GM18951 (cell line): ENCODE measurements at regions not wholly inside any gene's neighbourhood (a gene's known extent, or its start where the extent isn't known, plus 50 kb on each side); places are given as distances from the start of the nearest gene placed in this dataset.
"Not testable (repeated sequence)": the region's sequence is repeated elsewhere in the genome, so short reads cannot be mapped to it uniquely, and the experiment has no call there.

ENCODE experiments used
- POLR2A ChIP-seq: IDR thresholded peaks from 4 replicates; pipeline ENCODE4 v1.6.1; 2011; ENCODE audit warnings: mild to moderate bottlenecking; ENCODE audit not compliant: insufficient read length, insufficient read depth; ENCODE audit errors: extremely low read depth
- in situ Hi-C: fragments of 300-500 bp; cut with MboI; formaldehyde crosslinking; loops from one replicate; pipeline ENCODE4 v1.12.0; 2022; ENCODE audit warnings: low sequenced_read_pairs, mixed read lengths, inconsistent platforms; ENCODE audit not compliant: unreplicated experiment

GRCh38 chr9:39463696-39464095 lies 108.2 kb downstream of the SPATA31A1 start:
- in situ Hi-C loops = not testable (repeated sequence)

DNA sequence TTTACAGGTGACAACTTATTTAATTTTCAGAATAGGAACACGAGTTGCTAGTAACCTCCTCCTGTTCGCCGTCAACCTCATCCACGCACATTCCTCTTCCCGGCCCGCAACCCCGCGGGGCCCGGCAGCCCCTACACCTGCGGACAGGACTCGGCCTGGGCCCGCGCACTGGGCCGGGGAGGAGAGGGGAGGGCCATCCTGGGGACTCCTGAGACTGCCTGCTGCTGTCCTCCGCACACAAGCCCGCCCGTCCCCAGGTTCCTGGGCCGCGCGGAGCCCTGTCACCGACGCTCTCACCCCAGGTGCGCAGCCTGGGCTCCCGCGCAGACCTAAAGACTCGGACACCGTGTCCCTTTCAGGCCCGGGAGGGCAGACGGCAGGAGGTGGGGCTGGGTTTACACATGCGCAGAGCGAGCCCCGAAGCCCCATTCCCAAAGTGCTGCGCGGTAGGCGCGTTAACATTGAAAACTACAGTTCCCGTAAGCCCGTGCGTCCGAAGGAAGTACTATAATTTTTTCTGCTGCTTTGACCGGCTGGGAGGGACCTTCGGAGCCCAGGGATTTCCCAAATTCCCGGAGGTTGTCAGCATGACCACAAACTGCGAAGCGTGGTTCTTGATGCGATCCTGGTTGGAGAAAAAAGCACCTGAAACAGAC lies 108.8 kb downstream of the SPATA31A1 start:
- in situ Hi-C loops = not testable (repeated sequence)
- peak; percentile 41 for TF ChIP-seq POLR2A

DNA sequence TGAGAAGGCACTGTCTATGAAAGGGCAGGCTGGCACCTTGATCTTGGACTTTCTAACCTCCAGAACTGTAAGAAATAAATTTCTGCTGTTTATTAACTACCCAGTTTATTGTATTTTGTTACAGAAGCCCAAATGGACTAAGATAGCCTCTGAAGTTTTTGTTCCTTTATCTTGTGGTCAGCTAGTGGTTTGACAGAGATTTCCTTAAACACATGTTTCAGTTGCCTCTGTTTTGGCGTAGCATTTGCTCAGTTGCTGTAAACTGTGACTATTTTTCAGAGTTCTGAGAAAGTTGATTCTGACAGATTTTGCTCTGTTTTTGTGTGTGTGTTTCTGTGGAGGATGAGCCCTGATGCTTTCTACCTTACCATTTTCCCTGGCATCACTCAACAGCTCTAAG lies 119.0 kb downstream of the SPATA31A1 start:
- in situ Hi-C loops = not testable (repeated sequence)

- in situ Hi-C loops = not testable (repeated sequence)
Observed at GRCh38 chr9:39483073-39483472, 127.6 kb downstream of the SPATA31A1 start.

DNA sequence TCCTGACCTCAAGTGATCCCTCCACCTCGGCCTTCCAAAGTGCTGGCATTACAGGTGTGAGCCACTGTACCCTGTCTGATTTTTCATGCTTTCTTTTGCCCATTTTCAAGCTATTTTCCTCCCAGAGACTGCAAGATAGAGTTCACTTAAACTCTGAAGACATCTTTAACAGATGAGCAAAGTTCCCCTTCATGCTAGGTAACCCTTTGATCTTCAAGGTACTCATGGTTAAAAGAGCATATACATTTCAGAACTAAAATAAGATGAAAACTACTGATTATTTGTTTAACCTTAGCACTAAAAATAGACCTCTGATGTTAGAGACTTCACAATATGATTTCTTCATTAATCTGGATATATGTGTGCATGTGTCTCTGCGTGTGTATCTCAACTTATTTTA lies 128.4 kb downstream of the SPATA31A1 start:
- in situ Hi-C loops = not testable (repeated sequence)

- in situ Hi-C loops = not testable (repeated sequence)
Observed at GRCh38 chr9:39484292-39484691, 128.8 kb downstream of the SPATA31A1 start.

GRCh38 chr9:39487477-39487876 lies 132.0 kb downstream of the SPATA31A1 start:
- in situ Hi-C loops = not testable (repeated sequence)

DNA sequence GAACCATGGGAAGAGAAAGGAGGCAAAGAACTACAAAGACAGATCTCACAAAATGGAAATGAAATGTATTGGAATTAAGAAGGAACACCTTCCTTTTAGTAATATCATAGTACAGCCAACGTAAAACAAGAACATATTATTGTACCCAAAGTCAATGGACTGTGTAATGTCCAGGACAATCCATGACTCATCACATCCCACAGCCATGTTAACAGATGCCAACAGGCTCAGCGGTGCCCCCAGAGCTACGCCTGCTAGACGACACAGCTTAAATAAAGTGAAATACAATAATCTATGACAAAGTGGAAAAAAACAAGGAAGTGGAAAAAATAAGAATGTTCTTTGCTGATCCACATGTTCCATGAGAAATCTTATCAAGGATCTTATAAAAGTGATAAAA lies 140.8 kb downstream of the SPATA31A1 start:
- in situ Hi-C loops = not testable (repeated sequence)

- in situ Hi-C loops = not testable (repeated sequence)
Observed at GRCh38 chr9:39503178-39503577, 147.7 kb downstream of the SPATA31A1 start.

DNA sequence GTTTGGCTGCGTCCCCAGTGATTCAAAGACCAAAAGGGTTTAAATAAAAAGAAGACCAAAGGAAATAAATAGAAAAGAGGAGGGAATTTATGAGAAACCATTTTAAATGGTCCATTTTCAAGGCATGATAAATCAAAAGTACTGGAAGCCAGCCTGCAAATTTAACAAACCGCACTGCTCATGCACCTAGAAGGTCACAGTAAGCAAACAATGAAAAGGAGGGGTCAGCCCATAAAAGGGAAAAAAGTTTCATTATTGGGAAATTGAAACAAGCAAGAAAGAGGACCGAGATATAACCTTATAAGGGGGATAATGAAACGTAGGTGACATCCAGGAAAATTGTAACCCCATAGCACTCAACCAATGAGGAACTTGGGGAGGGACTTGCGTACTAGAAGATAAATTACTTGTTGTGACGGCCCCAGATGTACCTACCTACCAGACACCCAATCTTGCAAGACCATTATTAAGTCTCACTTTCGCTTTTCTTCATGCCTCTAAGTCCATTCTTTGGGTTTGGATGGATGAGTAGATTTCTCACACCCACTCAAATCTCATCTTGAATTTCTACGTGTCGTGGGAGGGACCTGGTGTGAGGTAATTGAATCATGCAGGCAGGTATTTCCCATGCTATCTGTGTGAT lies 172.0 kb downstream of the SPATA31A1 start:
- in situ Hi-C loops = not testable (repeated sequence)

- in situ Hi-C loops = not testable (repeated sequence)
Observed at GRCh38 chr9:39532597-39532996, 177.1 kb downstream of the SPATA31A1 start.

GRCh38 chr9:39533001-39533762 lies 177.7 kb downstream of the SPATA31A1 start:
- in situ Hi-C loops = not testable (repeated sequence)

DNA sequence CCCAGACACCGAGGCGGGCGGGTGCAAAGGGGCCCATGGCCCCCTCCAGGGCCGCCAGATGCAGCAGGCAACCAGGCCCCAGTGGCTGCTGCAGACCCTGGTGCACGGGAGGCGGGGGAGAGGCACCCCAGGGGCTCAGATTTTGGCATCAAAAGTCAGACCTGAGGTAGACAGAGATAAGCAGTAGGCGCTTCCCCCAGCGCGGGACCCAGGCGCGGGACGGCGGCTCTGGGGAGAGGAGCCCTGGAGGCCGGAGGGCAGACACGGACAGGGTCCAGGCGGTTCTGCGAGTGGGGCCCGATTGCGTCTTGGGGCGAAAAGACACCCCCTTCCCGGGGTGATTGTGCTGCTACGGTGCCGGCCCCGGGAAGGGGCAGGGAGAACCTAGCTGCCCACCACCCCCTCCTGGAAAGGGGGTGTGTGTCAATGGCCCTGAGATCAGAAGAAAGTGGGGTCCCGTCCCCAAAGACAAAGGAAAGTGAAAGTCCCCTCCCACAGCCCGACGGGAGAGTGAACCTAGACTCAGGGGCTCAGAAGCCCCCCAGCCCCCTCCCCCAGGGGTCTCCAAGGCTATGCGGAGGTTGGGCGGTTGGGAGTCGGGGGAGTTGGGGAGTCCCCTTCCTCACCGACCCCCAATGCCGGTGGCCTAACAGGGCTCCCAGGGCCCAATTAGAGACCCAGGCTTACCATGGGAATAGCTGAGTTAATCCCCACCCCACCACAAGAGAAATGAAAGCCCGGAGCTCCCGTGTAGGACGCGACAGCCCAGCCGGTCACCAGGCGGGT lies 178.5 kb downstream of the SPATA31A1 start:
- in situ Hi-C loops = not testable (repeated sequence)

GRCh38 chr9:39534897-39535296 lies 179.4 kb downstream of the SPATA31A1 start:
- in situ Hi-C loops = not testable (repeated sequence)

DNA sequence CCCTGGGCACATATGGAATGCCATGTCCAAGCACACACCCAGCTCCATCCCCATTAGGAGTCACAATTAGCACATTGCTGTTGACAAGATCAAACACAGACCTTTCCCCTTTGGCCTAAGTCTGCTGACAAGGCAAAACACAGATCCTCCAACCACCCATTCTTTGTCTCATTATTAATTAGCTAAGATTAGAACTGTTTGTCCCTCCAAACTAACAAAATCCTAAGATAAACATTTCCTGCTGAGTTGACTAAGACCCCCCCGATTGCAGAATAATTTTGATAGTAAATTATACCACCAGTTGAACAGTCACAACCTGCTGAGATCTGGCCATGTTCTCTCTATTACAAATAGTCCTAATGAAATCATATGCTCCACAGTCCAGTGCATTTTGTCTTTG lies 186.7 kb downstream of the SPATA31A1 start:
- in situ Hi-C loops = not testable (repeated sequence)

GRCh38 chr9:39545079-39545478 lies 189.6 kb downstream of the SPATA31A1 start:
- in situ Hi-C loops = not testable (repeated sequence)

- in situ Hi-C loops = not testable (repeated sequence)
Observed at GRCh38 chr9:39550573-39550972, 195.1 kb downstream of the SPATA31A1 start.

GRCh38 chr9:39551544-39551943 lies 196.1 kb downstream of the SPATA31A1 start:
- in situ Hi-C loops = not testable (repeated sequence)

DNA sequence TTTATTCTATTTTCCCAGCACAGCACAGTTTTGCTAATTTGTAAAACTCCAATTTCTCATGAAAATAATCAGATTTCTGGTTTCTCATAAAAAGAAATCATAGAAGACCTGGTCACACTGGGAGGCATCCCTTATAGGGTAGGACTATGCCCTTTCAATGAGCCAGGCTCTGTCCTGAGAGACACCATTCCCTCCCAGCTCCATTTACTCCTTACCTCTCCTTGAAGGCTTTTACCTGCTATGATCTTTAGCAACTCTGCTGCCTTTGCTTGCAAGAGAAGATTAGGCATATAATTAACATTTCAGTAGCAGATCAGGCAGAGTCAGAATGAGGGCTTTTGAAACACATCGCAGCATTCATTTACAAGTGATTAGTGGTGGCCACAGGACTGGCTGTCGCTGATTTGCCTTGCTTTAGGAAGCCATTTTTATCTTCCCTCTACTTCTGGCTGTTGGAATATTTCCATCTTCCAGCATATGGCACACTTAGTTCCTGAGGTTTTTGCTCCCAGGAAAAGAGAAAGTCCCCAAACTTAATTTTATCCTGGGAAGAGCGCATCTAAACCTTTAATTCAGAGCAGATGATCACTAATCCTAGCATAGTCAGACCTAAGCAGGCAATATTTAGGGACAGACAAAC lies 196.9 kb downstream of the SPATA31A1 start:
- in situ Hi-C loops = not testable (repeated sequence)

DNA sequence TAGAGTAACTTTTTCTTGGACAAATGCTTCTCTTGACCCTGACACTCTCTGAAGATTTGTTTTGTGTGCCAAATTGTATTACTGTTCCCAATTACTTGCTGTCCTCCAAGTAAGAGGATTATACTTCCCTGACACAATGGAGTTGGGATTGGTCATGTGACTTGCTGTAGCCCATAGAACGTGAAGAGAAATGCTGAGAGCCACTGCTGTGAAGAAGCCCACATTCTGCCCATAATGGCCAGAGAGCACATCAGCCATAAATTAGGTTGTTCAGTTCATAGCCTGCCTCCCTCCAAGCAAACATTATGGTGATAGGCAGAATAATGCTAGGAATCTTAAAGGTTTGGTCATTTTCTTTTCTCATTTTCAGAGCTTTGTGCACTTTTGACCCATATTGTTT lies 198.9 kb downstream of the SPATA31A1 start:
- in situ Hi-C loops = not testable (repeated sequence)
